PC-3 (cell line): ENCODE measurements at regions not wholly inside any gene's neighbourhood (a gene's known extent, or its start where the extent isn't known, plus 50 kb on each side); places are given as distances from the start of the nearest gene placed in this dataset.

Experiments used
- EZH2 ChIP-seq: fragments of 300-600 bp; sonication (generic); IDR thresholded peaks from one replicate; pipeline ENCODE4 v1.6.1; 2017; ENCODE audit warnings: antibody characterized with exemption, mild to moderate bottlenecking, low read length; ENCODE audit not compliant: unreplicated experiment
- EZH2phosphoT487 ChIP-seq: fragments of 300-600 bp; sonication (generic); IDR thresholded peaks from 2 replicates; pipeline ENCODE4 v1.6.1; 2018; ENCODE audit warnings: mild to moderate bottlenecking, antibody characterized with exemption, low read length, borderline replicate concordance
- TF ChIP-seq, protein P1 (sequence below): fragments of 300-600 bp; sonication (generic); conservative IDR thresholded peaks from 2 replicates; pipeline ENCODE4 v1.5.1; 2017; ENCODE audit warnings: antibody characterized with exemption, low read depth, mild to moderate bottlenecking, low read length

- TF ChIP-seq EZH2 (no peak), EZH2phosphoT487 (no peak)
- TF ChIP-seq, protein P1, sequence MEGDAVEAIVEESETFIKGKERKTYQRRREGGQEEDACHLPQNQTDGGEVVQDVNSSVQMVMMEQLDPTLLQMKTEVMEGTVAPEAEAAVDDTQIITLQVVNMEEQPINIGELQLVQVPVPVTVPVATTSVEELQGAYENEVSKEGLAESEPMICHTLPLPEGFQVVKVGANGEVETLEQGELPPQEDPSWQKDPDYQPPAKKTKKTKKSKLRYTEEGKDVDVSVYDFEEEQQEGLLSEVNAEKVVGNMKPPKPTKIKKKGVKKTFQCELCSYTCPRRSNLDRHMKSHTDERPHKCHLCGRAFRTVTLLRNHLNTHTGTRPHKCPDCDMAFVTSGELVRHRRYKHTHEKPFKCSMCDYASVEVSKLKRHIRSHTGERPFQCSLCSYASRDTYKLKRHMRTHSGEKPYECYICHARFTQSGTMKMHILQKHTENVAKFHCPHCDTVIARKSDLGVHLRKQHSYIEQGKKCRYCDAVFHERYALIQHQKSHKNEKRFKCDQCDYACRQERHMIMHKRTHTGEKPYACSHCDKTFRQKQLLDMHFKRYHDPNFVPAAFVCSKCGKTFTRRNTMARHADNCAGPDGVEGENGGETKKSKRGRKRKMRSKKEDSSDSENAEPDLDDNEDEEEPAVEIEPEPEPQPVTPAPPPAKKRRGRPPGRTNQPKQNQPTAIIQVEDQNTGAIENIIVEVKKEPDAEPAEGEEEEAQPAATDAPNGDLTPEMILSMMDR, result no peak
These were observed 735.0 kb upstream of the RIOK2 start for GRCh38 chr5:97918057-97918456.
